ENCODE measurements at regions not wholly inside any gene's neighbourhood (a gene's known extent, or its start where the extent isn't known, plus 50 kb on each side); places are given as distances from the start of the nearest gene placed in this dataset.

DNA sequence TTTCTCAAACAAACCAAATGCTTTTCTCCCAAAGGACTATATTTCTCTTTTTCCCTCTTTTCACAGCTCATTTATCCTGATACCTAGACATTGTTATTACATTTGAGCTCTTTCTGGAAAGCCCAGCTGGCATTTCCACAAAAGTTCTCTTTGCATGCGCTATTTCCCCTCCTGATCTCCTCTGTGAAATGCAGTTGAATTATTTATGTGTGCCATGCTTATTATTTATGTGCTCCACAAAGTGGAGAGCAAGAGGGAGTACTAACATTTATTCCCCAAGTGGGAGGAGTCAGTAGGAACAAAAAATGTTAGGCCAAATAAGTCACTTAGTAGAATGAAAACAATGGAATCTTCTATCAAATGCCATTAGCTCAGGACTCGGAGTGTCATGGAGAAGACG is 626.6 kb upstream of the IGFBP7 start (continued):
- TF ChIP-seq, protein P1, sequence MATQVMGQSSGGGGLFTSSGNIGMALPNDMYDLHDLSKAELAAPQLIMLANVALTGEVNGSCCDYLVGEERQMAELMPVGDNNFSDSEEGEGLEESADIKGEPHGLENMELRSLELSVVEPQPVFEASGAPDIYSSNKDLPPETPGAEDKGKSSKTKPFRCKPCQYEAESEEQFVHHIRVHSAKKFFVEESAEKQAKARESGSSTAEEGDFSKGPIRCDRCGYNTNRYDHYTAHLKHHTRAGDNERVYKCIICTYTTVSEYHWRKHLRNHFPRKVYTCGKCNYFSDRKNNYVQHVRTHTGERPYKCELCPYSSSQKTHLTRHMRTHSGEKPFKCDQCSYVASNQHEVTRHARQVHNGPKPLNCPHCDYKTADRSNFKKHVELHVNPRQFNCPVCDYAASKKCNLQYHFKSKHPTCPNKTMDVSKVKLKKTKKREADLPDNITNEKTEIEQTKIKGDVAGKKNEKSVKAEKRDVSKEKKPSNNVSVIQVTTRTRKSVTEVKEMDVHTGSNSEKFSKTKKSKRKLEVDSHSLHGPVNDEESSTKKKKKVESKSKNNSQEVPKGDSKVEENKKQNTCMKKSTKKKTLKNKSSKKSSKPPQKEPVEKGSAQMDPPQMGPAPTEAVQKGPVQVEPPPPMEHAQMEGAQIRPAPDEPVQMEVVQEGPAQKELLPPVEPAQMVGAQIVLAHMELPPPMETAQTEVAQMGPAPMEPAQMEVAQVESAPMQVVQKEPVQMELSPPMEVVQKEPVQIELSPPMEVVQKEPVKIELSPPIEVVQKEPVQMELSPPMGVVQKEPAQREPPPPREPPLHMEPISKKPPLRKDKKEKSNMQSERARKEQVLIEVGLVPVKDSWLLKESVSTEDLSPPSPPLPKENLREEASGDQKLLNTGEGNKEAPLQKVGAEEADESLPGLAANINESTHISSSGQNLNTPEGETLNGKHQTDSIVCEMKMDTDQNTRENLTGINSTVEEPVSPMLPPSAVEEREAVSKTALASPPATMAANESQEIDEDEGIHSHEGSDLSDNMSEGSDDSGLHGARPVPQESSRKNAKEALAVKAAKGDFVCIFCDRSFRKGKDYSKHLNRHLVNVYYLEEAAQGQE (IDR thresholded peaks at IDR 0.05; ENCODE audit: unreplicated experiment), result no peak
- TF ChIP-seq STAT1 (IDR thresholded peaks at IDR 0.05; ENCODE audit: unreplicated experiment) (no peak), EZH2phosphoT487 (IDR thresholded peaks at IDR 0.05; ENCODE audit: unreplicated experiment) (no peak), EZH2 (IDR thresholded peaks at IDR 0.05; ENCODE audit: low read depth, unreplicated experiment) (no peak), JUNB (IDR thresholded peaks at IDR 0.05; ENCODE audit: unreplicated experiment) (no peak), POLR2AphosphoS5 (IDR thresholded peaks at IDR 0.05; ENCODE audit: low read depth) (no peak)

DNA sequence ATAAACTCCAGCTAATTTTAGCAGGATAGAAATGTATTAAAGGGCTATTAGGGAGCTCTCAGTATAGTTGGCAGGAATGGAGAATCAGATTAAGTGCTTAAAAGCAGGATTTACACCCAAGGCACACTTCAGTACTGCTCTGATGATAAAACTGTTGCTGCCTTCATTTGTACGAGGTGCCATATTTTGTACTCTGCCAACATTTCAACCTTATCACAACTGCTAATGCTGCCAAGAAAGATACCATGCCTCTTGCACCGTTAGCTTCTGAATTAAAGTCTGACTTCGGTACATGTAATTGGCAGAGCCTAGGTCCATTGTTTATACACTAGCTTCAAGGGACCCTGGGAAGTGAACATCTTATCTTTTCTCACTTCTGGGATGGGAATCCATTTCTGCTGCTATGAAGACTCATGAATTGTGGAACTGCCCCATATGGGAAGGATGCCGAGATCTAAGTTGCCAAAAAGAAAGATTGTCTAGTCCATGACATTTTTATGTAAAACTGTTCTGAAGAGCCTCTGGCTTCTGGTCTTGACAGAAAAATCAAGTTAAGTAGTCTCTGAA is 624.0 kb upstream of the IGFBP7 start:
- peaks cover 11% of the 10 kb centered on the region; the same call in 2 of the 3 replicates for H3K36me3 Mint-ChIP-seq (ENCODE audit: low read depth)
- Histone ChIP-seq H2AFZ (peak overlapping the region; percentile 23; the same call in 1 of the 2 replicates), H3K4me1 (ENCODE audit: insufficient read depth) (peaks cover 26% of the 10 kb centered on the region), H3F3A (replicated peaks; ENCODE audit: low read depth) (no peaks in the 10 kb centered on the region), H3K27me3 (ENCODE audit: insufficient read depth) (no peaks in the 10 kb centered on the region), H3K36me3 (ENCODE audit: insufficient read depth) (no peaks in the 10 kb centered on the region), H3K4me2 (no peak overlapping the region), H3K27ac (ENCODE audit: low read depth) (no peak overlapping the region), H4K20me1 (replicated peaks; ENCODE audit: insufficient read depth) (no peaks in the 10 kb centered on the region), H3K9me2 (ENCODE audit: insufficient read depth) (peaks cover 3% of the 10 kb centered on the region), H3K79me2 (replicated peaks; ENCODE audit: insufficient read depth) (no peaks in the 10 kb centered on the region), H3K4me3 (no peak overlapping the region)
- no peaks in the 10 kb centered on the region for H3K27me3 Mint-ChIP-seq (ENCODE audit: insufficient read depth, low read depth, poor library complexity)
- H3K27ac Mint-ChIP-seq, result no peak overlapping the region
- peaks cover 21% of the 10 kb centered on the region for H3K4me1 Mint-ChIP-seq
- H3K9me3 Mint-ChIP-seq, result peaks cover 9% of the 10 kb centered on the region; the same call in 2 of the 3 replicates
- ATAC-seq (no peak), DNase-seq (ENCODE audit: low spot score) (no peak)
- no peak overlapping the region for H3K4me3 Mint-ChIP-seq
- TF ChIP-seq POLR2AphosphoS5 (IDR thresholded peaks at IDR 0.05; ENCODE audit: low read depth), result no peak
- TF ChIP-seq, protein P2, sequence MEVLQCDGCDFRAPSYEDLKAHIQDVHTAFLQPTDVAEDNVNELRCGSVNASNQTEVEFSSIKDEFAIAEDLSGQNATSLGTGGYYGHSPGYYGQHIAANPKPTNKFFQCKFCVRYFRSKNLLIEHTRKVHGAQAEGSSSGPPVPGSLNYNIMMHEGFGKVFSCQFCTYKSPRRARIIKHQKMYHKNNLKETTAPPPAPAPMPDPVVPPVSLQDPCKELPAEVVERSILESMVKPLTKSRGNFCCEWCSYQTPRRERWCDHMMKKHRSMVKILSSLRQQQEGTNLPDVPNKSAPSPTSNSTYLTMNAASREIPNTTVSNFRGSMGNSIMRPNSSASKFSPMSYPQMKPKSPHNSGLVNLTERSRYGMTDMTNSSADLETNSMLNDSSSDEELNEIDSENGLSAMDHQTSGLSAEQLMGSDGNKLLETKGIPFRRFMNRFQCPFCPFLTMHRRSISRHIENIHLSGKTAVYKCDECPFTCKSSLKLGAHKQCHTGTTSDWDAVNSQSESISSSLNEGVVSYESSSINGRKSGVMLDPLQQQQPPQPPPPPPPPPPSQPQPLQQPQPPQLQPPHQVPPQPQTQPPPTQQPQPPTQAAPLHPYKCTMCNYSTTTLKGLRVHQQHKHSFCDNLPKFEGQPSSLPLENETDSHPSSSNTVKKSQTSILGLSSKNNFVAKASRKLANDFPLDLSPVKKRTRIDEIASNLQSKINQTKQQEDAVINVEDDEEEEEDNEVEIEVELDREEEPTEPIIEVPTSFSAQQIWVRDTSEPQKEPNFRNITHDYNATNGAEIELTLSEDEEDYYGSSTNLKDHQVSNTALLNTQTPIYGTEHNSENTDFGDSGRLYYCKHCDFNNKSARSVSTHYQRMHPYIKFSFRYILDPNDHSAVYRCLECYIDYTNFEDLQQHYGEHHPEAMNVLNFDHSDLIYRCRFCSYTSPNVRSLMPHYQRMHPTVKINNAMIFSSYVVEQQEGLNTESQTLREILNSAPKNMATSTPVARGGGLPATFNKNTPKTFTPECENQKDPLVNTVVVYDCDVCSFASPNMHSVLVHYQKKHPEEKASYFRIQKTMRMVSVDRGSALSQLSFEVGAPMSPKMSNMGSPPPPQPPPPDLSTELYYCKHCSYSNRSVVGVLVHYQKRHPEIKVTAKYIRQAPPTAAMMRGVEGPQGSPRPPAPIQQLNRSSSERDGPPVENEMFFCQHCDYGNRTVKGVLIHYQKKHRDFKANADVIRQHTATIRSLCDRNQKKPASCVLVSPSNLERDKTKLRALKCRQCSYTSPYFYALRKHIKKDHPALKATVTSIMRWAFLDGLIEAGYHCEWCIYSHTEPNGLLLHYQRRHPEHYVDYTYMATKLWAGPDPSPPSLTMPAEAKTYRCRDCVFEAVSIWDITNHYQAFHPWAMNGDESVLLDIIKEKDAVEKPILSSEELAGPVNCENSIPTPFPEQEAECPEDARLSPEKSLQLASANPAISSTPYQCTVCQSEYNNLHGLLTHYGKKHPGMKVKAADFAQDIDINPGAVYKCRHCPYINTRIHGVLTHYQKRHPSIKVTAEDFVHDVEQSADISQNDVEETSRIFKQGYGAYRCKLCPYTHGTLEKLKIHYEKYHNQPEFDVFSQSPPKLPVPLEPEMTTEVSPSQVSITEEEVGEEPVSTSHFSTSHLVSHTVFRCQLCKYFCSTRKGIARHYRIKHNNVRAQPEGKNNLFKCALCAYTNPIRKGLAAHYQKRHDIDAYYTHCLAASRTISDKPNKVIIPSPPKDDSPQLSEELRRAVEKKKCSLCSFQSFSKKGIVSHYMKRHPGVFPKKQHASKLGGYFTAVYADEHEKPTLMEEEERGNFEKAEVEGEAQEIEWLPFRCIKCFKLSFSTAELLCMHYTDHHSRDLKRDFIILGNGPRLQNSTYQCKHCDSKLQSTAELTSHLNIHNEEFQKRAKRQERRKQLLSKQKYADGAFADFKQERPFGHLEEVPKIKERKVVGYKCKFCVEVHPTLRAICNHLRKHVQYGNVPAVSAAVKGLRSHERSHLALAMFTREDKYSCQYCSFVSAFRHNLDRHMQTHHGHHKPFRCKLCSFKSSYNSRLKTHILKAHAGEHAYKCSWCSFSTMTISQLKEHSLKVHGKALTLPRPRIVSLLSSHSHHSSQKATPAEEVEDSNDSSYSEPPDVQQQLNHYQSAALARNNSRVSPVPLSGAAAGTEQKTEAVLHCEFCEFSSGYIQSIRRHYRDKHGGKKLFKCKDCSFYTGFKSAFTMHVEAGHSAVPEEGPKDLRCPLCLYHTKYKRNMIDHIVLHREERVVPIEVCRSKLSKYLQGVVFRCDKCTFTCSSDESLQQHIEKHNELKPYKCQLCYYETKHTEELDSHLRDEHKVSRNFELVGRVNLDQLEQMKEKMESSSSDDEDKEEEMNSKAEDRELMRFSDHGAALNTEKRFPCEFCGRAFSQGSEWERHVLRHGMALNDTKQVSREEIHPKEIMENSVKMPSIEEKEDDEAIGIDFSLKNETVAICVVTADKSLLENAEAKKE (CRISPR knock-in tag; IDR thresholded peaks at IDR 0.05), result no peak
- TF ChIP-seq EZH2phosphoT487 (IDR thresholded peaks at IDR 0.05; ENCODE audit: unreplicated experiment), result no peak
- no peak for TF ChIP-seq STAT1 (IDR thresholded peaks at IDR 0.05; ENCODE audit: unreplicated experiment)
- TF ChIP-seq JUNB (IDR thresholded peaks at IDR 0.05; ENCODE audit: unreplicated experiment), result no peak
- TF ChIP-seq, protein P1 (IDR thresholded peaks at IDR 0.05; ENCODE audit: unreplicated experiment), result no peak
- TF ChIP-seq CREB1 (CRISPR knock-in tag; IDR thresholded peaks at IDR 0.05; ENCODE audit: low read depth), result no peak

Data from GM23338 (cell line).